Activated CD4-positive, alpha-beta T cell treated with anti-CD3 and anti-CD28 coated beads, Interleukin-2, amount 10 ng/mL, durations not matched to agents 7 days and 5 days (primary cell): ENCODE measurements at regions not wholly inside any gene's neighbourhood (a gene's known extent, or its start where the extent isn't known, plus 50 kb on each side); places are given as distances from the start of the nearest gene placed in this dataset.

Source experiments
- CTCF ChIA-PET: fragments of 350-600 bp; sonication (Branson Sonifier 250); formaldehyde crosslinking; loops from one replicate; lab custom pipeline; 2021; ENCODE audit warnings: antibody characterized with exemption; lab: Charles Lee
- POLR2A ChIA-PET: fragments of 350-600 bp; sonication (Branson Sonifier 250); formaldehyde crosslinking; loops from one replicate; lab custom pipeline; 2021; ENCODE audit warnings: antibody characterized with exemption; lab: Charles Lee
- DNase-seq: peaks from one replicate; pipeline ENCODE4 v3.0.0-alpha.2; 2020
- H3K27ac Mint-ChIP-seq: one replicate; pipeline ENCODE4 v1.8.0; 2021; ENCODE audit warnings: mild to moderate bottlenecking, moderate library complexity, mixed read lengths
- H3K27me3 Mint-ChIP-seq: one replicate; pipeline ENCODE4 v1.8.0; 2021; ENCODE audit warnings: mixed read lengths
- H3K36me3 Mint-ChIP-seq: one replicate; pipeline ENCODE4 v1.8.0; 2021; ENCODE audit warnings: low read depth, mixed read lengths
- H3K4me1 Mint-ChIP-seq: one replicate; pipeline ENCODE4 v1.8.0; 2021; ENCODE audit warnings: mixed read lengths
- H3K4me3 Mint-ChIP-seq: one replicate; pipeline ENCODE4 v1.8.0; 2021; ENCODE audit warnings: mild to moderate bottlenecking, moderate library complexity, mixed read lengths
- H3K9me3 Mint-ChIP-seq: one replicate; pipeline ENCODE4 v1.8.0; 2021; ENCODE audit warnings: mixed read lengths

GRCh38 chr10:78433766-78434535, 400.3 kb downstream of the RPS24 start:
- no peaks in the 10 kb centered on the region for H3K9me3 Mint-ChIP-seq
- H3K27ac Mint-ChIP-seq: no peak overlapping the region
- no peaks in the 10 kb centered on the region for H3K4me1 Mint-ChIP-seq
- no peak for DNase-seq
- H3K4me3 Mint-ChIP-seq: no peak overlapping the region
- peaks cover 13% of the 10 kb centered on the region for H3K27me3 Mint-ChIP-seq
- POLR2A ChIA-PET: no interaction called here
- H3K36me3 Mint-ChIP-seq: no peaks in the 10 kb centered on the region
- CTCF ChIA-PET: no interaction called here

DNA sequence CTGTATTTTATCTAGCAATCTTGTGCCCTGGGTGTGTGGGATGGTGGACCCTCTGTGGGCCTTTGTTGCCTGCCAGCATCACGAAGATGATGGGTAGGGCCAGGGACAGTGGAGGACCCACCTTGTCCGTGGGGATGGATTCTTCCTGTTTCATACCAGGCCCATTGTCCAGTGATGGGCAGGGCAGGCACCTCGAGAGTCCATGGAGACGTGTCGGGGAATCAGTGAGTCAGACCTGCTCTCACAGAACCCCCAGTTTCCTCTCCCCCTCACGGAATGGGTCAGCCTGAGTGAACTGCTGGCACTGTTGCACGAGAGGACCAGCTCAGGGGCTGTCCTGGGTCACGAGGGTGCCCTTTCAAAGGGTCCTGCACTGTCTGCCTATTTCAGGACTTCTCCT, 401.2 kb downstream of the RPS24 start:
- Mint-ChIP-seq H3K36me3 (no peaks in the 10 kb centered on the region), H3K4me1 (no peaks in the 10 kb centered on the region), H3K9me3 (no peaks in the 10 kb centered on the region), H3K27me3 (peaks cover 7% of the 10 kb centered on the region), H3K4me3 (no peak overlapping the region), H3K27ac (no peak overlapping the region)
- CTCF ChIA-PET: interaction anchor here (0.5 kb wide), 1 partner anchor 388 kb away, joined by 4 read pairs; no protein-coding TSS in a partner anchor
- DNase-seq: no peak
- POLR2A ChIA-PET: no interaction called here

GRCh38 chr10:78435484-78436221, 402.0 kb downstream of the RPS24 start:
- Mint-ChIP-seq H3K4me1 (no peaks in the 10 kb centered on the region), H3K4me3 (no peak overlapping the region), H3K9me3 (no peaks in the 10 kb centered on the region), H3K27ac (no peak overlapping the region), H3K27me3 (peaks cover 1% of the 10 kb centered on the region), H3K36me3 (no peaks in the 10 kb centered on the region)
- no peak for DNase-seq
- ChIA-PET POLR2A (no interaction called here), CTCF (no interaction called here)

- H3K4me3 Mint-ChIP-seq: no peak overlapping the region
- no peak overlapping the region for H3K27ac Mint-ChIP-seq
- DNase-seq: no peak
- H3K36me3 Mint-ChIP-seq: no peaks in the 10 kb centered on the region
- no peaks in the 10 kb centered on the region for H3K4me1 Mint-ChIP-seq
- H3K9me3 Mint-ChIP-seq: no peaks in the 10 kb centered on the region
- H3K27me3 Mint-ChIP-seq: no peaks in the 10 kb centered on the region
- ChIA-PET CTCF (no interaction called here), POLR2A (no interaction called here)
Observed at GRCh38 chr10:78436222-78436573, 402.5 kb downstream of the RPS24 start.

- CTCF ChIA-PET: interaction anchor here (1.1 kb wide), 1 partner anchor 29 kb away, joined by 3 read pairs; no protein-coding TSS in a partner anchor
Observed at GRCh38 chr10:78436706-78437406, 403.2 kb downstream of the RPS24 start.

GRCh38 chr10:78437407-78437768, 403.7 kb downstream of the RPS24 start:
- Mint-ChIP-seq H3K27me3 (no peaks in the 10 kb centered on the region), H3K4me3 (no peak overlapping the region), H3K4me1 (no peaks in the 10 kb centered on the region), H3K27ac (no peak overlapping the region), H3K36me3 (no peaks in the 10 kb centered on the region), H3K9me3 (no peaks in the 10 kb centered on the region)
- POLR2A ChIA-PET: no interaction called here
- DNase-seq: no peak
- CTCF ChIA-PET: interaction anchor here (0.6 to 1.1 kb wide), 3 partner anchors 25 to 76 kb away, joined by 3 read pairs; no protein-coding TSS in a partner anchor

More at GRCh38 chr10:78436706-78437406, 403.2 kb downstream of the RPS24 start:
- no peaks in the 10 kb centered on the region for H3K36me3 Mint-ChIP-seq
- POLR2A ChIA-PET: no interaction called here
- no peak overlapping the region for H3K4me3 Mint-ChIP-seq
- DNase-seq: no peak
- no peak overlapping the region for H3K27ac Mint-ChIP-seq
- H3K27me3 Mint-ChIP-seq: no peaks in the 10 kb centered on the region
- H3K9me3 Mint-ChIP-seq: no peaks in the 10 kb centered on the region
- H3K4me1 Mint-ChIP-seq: no peaks in the 10 kb centered on the region

GRCh38 chr10:78437998-78438906, 404.6 kb downstream of the RPS24 start:
- no peak for DNase-seq
- ChIA-PET CTCF (interaction anchor here (0.6 to 1.1 kb wide), 4 partner anchors 26 to 121 kb away, joined by 3 to 5 read pairs (median 3); no protein-coding TSS in a partner anchor), POLR2A (no interaction called here)
- H3K4me1 Mint-ChIP-seq: no peaks in the 10 kb centered on the region
- H3K36me3 Mint-ChIP-seq: no peaks in the 10 kb centered on the region
- no peaks in the 10 kb centered on the region for H3K27me3 Mint-ChIP-seq
- no peak overlapping the region for H3K27ac Mint-ChIP-seq
- H3K4me3 Mint-ChIP-seq: no peak overlapping the region
- no peaks in the 10 kb centered on the region for H3K9me3 Mint-ChIP-seq

DNA sequence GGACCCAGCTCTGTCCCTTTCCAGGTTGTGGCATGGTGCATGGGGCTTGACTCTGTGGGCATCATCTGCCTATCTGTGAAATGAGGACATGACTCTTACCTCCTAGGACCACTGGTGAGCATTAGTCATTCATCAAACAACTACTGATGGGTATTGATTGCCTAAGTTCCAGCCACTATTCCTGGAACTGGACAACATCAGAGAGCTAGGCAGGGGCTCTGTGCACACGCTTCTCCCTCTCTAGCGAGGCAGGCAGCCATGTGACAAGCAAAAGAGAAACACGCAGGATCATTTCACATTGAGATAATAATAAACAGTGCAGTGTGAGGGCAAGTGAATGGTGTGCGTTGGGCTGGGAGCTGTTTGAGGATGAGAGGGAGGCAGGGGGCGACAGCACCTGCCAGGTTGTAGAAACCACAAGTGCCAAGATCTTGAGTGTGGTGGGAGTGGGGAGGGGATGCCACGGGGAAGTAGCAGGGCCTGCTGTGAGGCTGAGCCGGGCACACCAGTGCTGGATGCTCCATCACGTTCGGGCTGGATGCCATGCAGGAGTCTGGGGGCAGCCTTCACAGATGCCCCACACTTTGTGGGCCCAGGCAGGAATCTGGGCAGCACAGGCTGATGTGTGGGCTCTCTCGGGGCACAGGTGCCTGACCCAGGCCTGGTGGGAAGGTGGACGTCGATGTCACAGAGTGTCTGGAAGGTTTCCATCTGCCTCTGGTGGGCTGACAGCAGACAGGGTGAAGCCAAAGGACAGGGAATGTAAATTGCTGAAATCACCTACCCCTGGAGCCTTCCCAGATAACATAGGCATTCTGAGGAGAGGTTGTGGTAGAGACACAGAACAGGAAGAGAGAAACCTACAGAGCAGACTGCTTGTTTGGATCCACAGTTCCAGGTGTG, 405.5 kb downstream of the RPS24 start:
- POLR2A ChIA-PET: no interaction called here
- H3K27ac Mint-ChIP-seq: no peak overlapping the region
- DNase-seq: no peak
- H3K27me3 Mint-ChIP-seq: no peaks in the 10 kb centered on the region
- no peaks in the 10 kb centered on the region for H3K4me1 Mint-ChIP-seq
- no peak overlapping the region for H3K4me3 Mint-ChIP-seq
- CTCF ChIA-PET: interaction anchor here (0.6 kb wide), 1 partner anchor 122 kb away, joined by 5 read pairs; no protein-coding TSS in a partner anchor
- no peaks in the 10 kb centered on the region for H3K9me3 Mint-ChIP-seq
- no peaks in the 10 kb centered on the region for H3K36me3 Mint-ChIP-seq

GRCh38 chr10:78441010-78441409, 407.3 kb downstream of the RPS24 start:
- no peaks in the 10 kb centered on the region for H3K9me3 Mint-ChIP-seq
- H3K36me3 Mint-ChIP-seq: no peaks in the 10 kb centered on the region
- no peak overlapping the region for H3K27ac Mint-ChIP-seq
- H3K4me3 Mint-ChIP-seq: no peak overlapping the region
- no peak for DNase-seq
- no peaks in the 10 kb centered on the region for H3K27me3 Mint-ChIP-seq
- H3K4me1 Mint-ChIP-seq: no peaks in the 10 kb centered on the region
- ChIA-PET POLR2A (no interaction called here), CTCF (interaction anchor here (1.3 kb wide), 1 partner anchor 14 kb away, joined by 3 read pairs; no protein-coding TSS in a partner anchor)

DNA sequence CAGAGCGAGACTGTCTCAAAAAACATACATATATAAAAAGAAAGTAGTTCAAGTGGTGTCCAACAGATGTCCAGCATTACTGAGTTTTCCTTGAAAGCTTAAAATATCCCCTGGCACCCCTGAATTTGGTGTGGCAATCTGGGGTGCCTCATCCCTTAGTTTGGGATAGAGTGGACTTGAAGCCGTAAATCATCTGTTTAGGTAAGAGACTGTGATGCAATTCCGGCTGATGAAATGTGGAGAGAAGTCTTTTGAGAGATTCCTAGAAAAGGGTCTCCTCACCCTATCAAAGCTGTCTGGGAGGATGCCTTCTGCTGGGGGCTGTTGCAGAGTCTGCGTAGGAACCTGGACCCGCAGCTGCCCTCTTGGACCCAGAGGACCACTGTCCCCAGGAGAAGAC, 408.0 kb downstream of the RPS24 start:
- H3K27me3 Mint-ChIP-seq: no peaks in the 10 kb centered on the region
- H3K36me3 Mint-ChIP-seq: no peaks in the 10 kb centered on the region
- ChIA-PET CTCF (interaction anchor here (1.3 kb wide), 1 partner anchor 14 kb away, joined by 3 read pairs; no protein-coding TSS in a partner anchor), POLR2A (no interaction called here)
- H3K4me1 Mint-ChIP-seq: no peaks in the 10 kb centered on the region
- no peaks in the 10 kb centered on the region for H3K9me3 Mint-ChIP-seq
- H3K27ac Mint-ChIP-seq: no peak overlapping the region
- no peak for DNase-seq
- no peak overlapping the region for H3K4me3 Mint-ChIP-seq

DNA sequence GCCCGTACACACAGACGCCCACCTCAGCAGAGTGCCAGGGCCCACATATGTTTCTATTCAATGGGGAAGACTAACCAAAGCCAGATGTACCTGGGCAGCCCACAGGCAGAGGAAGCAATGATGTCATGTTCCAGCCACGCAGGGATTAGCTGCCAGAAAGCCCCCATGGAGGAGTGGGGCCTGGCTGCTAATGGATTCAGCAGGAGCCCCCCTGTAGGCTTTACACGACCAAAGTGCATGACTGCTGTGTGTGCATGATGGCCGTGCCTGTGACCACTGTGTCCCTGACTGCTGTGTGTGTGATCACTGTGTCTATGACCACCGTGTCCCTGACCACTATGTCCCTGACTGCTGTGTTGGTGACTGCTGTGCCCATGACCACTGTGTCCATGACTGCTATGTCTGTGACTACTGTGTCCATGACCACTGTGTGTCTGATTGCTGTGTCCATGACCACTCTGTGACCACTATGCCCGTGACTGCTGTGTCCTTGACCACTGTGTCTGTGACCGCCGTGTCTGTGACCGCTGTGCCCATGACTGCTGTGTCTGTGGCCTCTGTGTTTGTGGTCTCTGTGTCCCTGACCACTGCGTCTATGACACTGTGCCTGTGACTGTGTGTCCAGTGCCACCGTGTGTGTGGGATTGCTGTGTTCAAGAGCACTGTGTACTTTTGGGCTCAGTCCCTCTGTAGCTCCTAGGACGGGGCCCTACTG, 409.3 kb downstream of the RPS24 start:
- CTCF ChIA-PET: interaction anchor here (0.7 kb wide), 1 partner anchor 14 kb away, joined by 5 read pairs; no protein-coding TSS in a partner anchor
- no peaks in the 10 kb centered on the region for H3K4me1 Mint-ChIP-seq
- POLR2A ChIA-PET: interaction anchor here (0.7 kb wide), 1 partner anchor 37 kb away, joined by 3 read pairs; no protein-coding TSS in a partner anchor
- no peak overlapping the region for H3K4me3 Mint-ChIP-seq
- H3K27me3 Mint-ChIP-seq: peaks cover 3% of the 10 kb centered on the region
- no peaks in the 10 kb centered on the region for H3K9me3 Mint-ChIP-seq
- no peaks in the 10 kb centered on the region for H3K36me3 Mint-ChIP-seq
- no peak overlapping the region for H3K27ac Mint-ChIP-seq
- no peak for DNase-seq
